Jurkat, Clone E6-1 (cell line): ENCODE measurements at regions not wholly inside any gene's neighbourhood (a gene's known extent, or its start where the extent isn't known, plus 50 kb on each side); places are given as distances from the start of the nearest gene placed in this dataset.
"Not testable (repeated sequence)": the region's sequence is repeated elsewhere in the genome, so short reads cannot be mapped to it uniquely, and the experiment has no call there.

Experiments used
- DNase-seq: peaks from one replicate; pipeline ENCODE4 v3.0.0-alpha.2; 2011; ENCODE audit warnings: low read depth, low spot score
- H3K4me3 ChIP-seq: 2 replicates; pipeline ENCODE4 v1.5.1; 2011; ENCODE audit warnings: mild to moderate bottlenecking, low read length, control low read depth, moderate library complexity

GRCh38 chr5:57429513-57430120, 53.0 kb downstream of the ACTBL2 start:
- DNase-seq, result no peak
- no peak overlapping the region for H3K4me3 ChIP-seq

GRCh38 chr5:57429021-57429420, 53.6 kb downstream of the ACTBL2 start:
- not testable (repeated sequence) for H3K4me3 ChIP-seq, DNase-seq

GRCh38 chr5:57422993-57423392, 59.6 kb downstream of the ACTBL2 start:
- no peak for DNase-seq
- no peak overlapping the region for H3K4me3 ChIP-seq

- no peak for DNase-seq
Measured at GRCh38 chr5:57422341-57422740, 60.3 kb downstream of the ACTBL2 start.

GRCh38 chr5:57420801-57421200, 61.8 kb downstream of the ACTBL2 start:
- no peak for DNase-seq
- H3K4me3 ChIP-seq, result no peak overlapping the region

More at GRCh38 chr5:57422341-57422740, 60.3 kb downstream of the ACTBL2 start:
- H3K4me3 ChIP-seq, result no peak overlapping the region

GRCh38 chr5:57417971-57418370, 64.6 kb downstream of the ACTBL2 start:
- DNase-seq, result no peak
- no peak overlapping the region for H3K4me3 ChIP-seq

GRCh38 chr5:57417320-57417719, 65.3 kb downstream of the ACTBL2 start:
- H3K4me3 ChIP-seq, result no peak overlapping the region

GRCh38 chr5:57416278-57416994, 66.2 kb downstream of the ACTBL2 start:
- H3K4me3 ChIP-seq, result no peak overlapping the region
- no peak for DNase-seq

More at GRCh38 chr5:57417320-57417719, 65.3 kb downstream of the ACTBL2 start:
- DNase-seq, result no peak

GRCh38 chr5:57414857-57415256, 67.8 kb downstream of the ACTBL2 start:
- no peak overlapping the region for H3K4me3 ChIP-seq
- DNase-seq, result no peak

GRCh38 chr5:57414191-57414590, 68.4 kb downstream of the ACTBL2 start:
- no peak for DNase-seq
- H3K4me3 ChIP-seq, result no peak overlapping the region

GRCh38 chr5:57413145-57413544, 69.5 kb downstream of the ACTBL2 start:
- no peak overlapping the region for H3K4me3 ChIP-seq
- no peak for DNase-seq

GRCh38 chr5:57412680-57413079, 69.9 kb downstream of the ACTBL2 start:
- no peak overlapping the region for H3K4me3 ChIP-seq
- no peak for DNase-seq

GRCh38 chr5:57411982-57412381, 70.6 kb downstream of the ACTBL2 start:
- H3K4me3 ChIP-seq, result no peak overlapping the region
- no peak for DNase-seq

GRCh38 chr5:57410374-57411320, 72.0 kb downstream of the ACTBL2 start:
- no peak overlapping the region for H3K4me3 ChIP-seq
- no peak for DNase-seq

GRCh38 chr5:57408714-57409113, 73.9 kb downstream of the ACTBL2 start:
- no peak for DNase-seq
- H3K4me3 ChIP-seq, result no peak overlapping the region

- no peak for DNase-seq
- H3K4me3 ChIP-seq, result no peak overlapping the region
Measured at GRCh38 chr5:57408285-57408684, 74.3 kb downstream of the ACTBL2 start.

- DNase-seq, result no peak
- no peak overlapping the region for H3K4me3 ChIP-seq
Measured at GRCh38 chr5:57407391-57407790, 75.2 kb downstream of the ACTBL2 start.

GRCh38 chr5:57406641-57407040, 76.0 kb downstream of the ACTBL2 start:
- no peak overlapping the region for H3K4me3 ChIP-seq
- DNase-seq, result no peak

- H3K4me3 ChIP-seq, result no peak overlapping the region
- no peak for DNase-seq
Measured at GRCh38 chr5:57405984-57406383, 76.6 kb downstream of the ACTBL2 start.

- no peak for DNase-seq
- no peak overlapping the region for H3K4me3 ChIP-seq
Measured at GRCh38 chr5:57402761-57403160, 79.8 kb downstream of the ACTBL2 start.
